ENCODE measurements at regions not wholly inside any gene's neighbourhood (a gene's known extent, or its start where the extent isn't known, plus 50 kb on each side); places are given as distances from the start of the nearest gene placed in this dataset.

GRCh38 chr14:84591827-84592445 is 938.0 kb upstream of the FLRT2 start:
- no peak for DNase-seq (ENCODE audit: extremely low read depth, insufficient read length)
- Histone ChIP-seq H3K4me3 (replicated peaks; ENCODE audit: low read depth, low read length) (no peak overlapping the region), H3K36me3 (ENCODE audit: control insufficient read depth, insufficient read depth, low read length) (no peaks in the 10 kb centered on the region), H3K27me3 (replicated peaks; ENCODE audit: control insufficient read depth, insufficient read depth, low read length) (no peaks in the 10 kb centered on the region)
- TF ChIP-seq, protein P1, sequence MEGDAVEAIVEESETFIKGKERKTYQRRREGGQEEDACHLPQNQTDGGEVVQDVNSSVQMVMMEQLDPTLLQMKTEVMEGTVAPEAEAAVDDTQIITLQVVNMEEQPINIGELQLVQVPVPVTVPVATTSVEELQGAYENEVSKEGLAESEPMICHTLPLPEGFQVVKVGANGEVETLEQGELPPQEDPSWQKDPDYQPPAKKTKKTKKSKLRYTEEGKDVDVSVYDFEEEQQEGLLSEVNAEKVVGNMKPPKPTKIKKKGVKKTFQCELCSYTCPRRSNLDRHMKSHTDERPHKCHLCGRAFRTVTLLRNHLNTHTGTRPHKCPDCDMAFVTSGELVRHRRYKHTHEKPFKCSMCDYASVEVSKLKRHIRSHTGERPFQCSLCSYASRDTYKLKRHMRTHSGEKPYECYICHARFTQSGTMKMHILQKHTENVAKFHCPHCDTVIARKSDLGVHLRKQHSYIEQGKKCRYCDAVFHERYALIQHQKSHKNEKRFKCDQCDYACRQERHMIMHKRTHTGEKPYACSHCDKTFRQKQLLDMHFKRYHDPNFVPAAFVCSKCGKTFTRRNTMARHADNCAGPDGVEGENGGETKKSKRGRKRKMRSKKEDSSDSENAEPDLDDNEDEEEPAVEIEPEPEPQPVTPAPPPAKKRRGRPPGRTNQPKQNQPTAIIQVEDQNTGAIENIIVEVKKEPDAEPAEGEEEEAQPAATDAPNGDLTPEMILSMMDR (IDR thresholded peaks at IDR 0.05; ENCODE audit: insufficient read depth, low read length, poor library complexity, severe bottlenecking), result no peak

- H3K4me3 ChIP-seq (replicated peaks; ENCODE audit: low read depth, low read length), result no peak overlapping the region
- TF ChIP-seq, protein P1 (IDR thresholded peaks at IDR 0.05; ENCODE audit: insufficient read depth, low read length, poor library complexity, severe bottlenecking), result no peak
- no peaks in the 10 kb centered on the region for H3K36me3 ChIP-seq (ENCODE audit: control insufficient read depth, insufficient read depth, low read length)
- no peak for DNase-seq (ENCODE audit: extremely low read depth, insufficient read length)
- H3K27me3 ChIP-seq (replicated peaks; ENCODE audit: control insufficient read depth, insufficient read depth, low read length), result no peaks in the 10 kb centered on the region
These were observed 937.2 kb upstream of the FLRT2 start for GRCh38 chr14:84592770-84593169.

DNA sequence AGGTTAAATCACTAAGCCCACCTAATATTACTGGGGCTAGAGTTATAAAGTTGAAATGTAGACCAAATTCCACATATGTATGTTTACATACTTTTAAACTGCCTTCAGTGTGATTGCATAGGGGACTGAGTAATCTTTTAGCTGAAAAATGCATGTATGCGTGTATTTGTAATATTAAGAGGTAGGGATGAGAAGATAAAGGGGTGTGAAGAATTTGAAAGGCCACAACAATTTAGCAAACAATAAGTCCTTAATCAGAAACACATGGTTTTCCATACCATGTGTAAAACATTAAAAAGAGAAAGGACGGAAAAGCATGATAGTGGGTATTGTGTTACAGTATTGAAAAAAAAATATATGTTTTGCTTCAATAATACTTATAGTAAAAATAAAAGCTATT is 919.9 kb upstream of the FLRT2 start:
- DNase-seq (ENCODE audit: extremely low read depth, insufficient read length), result no peak
- Histone ChIP-seq H3K4me3 (replicated peaks; ENCODE audit: low read depth, low read length) (no peak overlapping the region), H3K27me3 (replicated peaks; ENCODE audit: control insufficient read depth, insufficient read depth, low read length) (no peaks in the 10 kb centered on the region), H3K36me3 (ENCODE audit: control insufficient read depth, insufficient read depth, low read length) (no peaks in the 10 kb centered on the region)
- TF ChIP-seq, protein P1 (IDR thresholded peaks at IDR 0.05; ENCODE audit: insufficient read depth, low read length, poor library complexity, severe bottlenecking), result no peak

- Histone ChIP-seq H3K36me3 (ENCODE audit: control insufficient read depth, insufficient read depth, low read length) (no peaks in the 10 kb centered on the region), H3K4me3 (replicated peaks; ENCODE audit: low read depth, low read length) (no peak overlapping the region), H3K27me3 (replicated peaks; ENCODE audit: control insufficient read depth, insufficient read depth, low read length) (no peaks in the 10 kb centered on the region)
- no peak for DNase-seq (ENCODE audit: extremely low read depth, insufficient read length)
- TF ChIP-seq, protein P1 (IDR thresholded peaks at IDR 0.05; ENCODE audit: insufficient read depth, low read length, poor library complexity, severe bottlenecking), result no peak
These were observed 907.6 kb upstream of the FLRT2 start for GRCh38 chr14:84622357-84622756.

DNA sequence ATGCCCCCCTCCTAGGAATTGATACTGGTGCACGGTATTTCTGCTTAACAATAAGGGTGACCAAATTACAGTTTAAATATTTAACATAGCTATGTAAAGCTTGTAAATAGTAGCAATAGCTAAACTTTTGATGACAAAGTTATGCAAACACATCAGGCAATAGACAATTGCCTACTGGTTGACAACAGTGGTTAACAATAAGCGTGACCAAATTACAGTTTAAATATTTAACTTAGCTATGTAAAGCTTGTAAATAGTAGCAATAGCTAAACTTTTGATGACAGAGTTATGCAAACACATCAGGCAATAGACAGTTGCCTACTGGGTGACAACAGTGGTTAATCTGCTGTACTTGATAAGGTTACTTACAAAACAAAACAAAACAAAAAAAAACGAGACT is 886.5 kb upstream of the FLRT2 start:
- Histone ChIP-seq H3K27me3 (replicated peaks; ENCODE audit: control insufficient read depth, insufficient read depth, low read length) (no peaks in the 10 kb centered on the region), H3K4me3 (replicated peaks; ENCODE audit: low read depth, low read length) (no peak overlapping the region), H3K36me3 (ENCODE audit: control insufficient read depth, insufficient read depth, low read length) (no peaks in the 10 kb centered on the region)
- DNase-seq (ENCODE audit: extremely low read depth, insufficient read length), result no peak
- TF ChIP-seq, protein P1 (IDR thresholded peaks at IDR 0.05; ENCODE audit: insufficient read depth, low read length, poor library complexity, severe bottlenecking), result no peak
